NCI-H526 treated with DMSO at 0.1 percent for 48 hours (cell line): ENCODE measurements at regions not wholly inside any gene's neighbourhood (a gene's known extent, or its start where the extent isn't known, plus 50 kb on each side); places are given as distances from the start of the nearest gene placed in this dataset.
A peak's percentile ranks its signal among the peaks of the same experiment; 100 is the strongest.
"Not testable (repeated sequence)": the region's sequence is repeated elsewhere in the genome, so short reads cannot be mapped to it uniquely, and the experiment has no call there.

Experiments
- DNase-seq: peaks from one replicate; lab custom pipeline; 2025; lab: John Stamatoyannopoulos, UW

DNA sequence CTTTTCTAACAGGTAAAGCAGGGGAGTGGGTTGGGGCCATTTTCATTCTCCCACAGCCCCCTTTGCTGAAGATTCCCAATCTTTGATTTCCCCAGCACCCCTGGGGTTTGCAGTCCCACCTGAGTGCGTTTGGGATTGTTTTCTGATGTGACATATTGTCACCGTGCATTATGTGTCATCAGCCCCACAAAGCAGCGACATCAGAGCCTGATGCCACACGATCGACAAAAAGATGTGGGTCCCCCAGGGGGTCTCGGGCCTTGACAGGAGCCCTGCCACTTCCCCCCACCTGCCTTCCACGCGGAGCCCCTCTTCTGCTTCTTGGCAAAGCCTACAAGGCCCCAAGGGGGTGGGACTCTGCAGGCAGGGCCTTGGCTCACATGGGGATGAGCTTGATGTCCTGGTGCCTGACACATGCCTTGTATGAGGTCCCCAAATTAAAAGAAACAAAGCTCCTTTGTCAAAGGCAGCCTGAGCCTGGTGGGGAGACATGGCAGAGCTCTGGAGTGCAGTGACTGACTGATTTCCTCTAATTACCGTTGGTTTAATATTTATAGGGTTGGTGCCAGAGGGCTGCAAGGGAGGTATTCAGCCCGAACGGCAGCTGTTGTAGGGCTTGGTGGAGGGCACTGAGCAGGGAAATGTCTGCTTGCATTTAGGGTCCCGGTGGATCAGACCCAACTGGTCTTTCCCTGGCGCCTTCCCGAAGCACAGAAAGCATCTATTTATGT, 149.2 kb downstream of the MIAT start:
- DNase-seq = peak; percentile 73

DNA sequence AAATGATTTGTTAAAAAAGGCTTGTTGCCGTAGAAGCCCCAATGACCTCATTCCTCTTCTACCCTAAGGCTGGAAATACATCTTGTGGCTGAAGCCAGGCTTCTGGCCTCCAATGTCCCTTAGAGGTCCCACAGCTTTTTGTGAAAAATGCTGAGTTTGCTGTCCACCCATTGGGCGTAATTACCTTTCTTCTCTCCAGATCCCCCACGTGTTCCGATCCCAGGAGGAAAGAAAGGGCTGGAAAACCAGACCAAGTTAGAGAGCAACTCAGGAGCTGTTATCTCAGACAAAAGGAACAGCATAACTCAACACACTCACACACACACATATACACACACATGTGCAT, 154.2 kb downstream of the MIAT start:
- DNase-seq = no peak

DNA sequence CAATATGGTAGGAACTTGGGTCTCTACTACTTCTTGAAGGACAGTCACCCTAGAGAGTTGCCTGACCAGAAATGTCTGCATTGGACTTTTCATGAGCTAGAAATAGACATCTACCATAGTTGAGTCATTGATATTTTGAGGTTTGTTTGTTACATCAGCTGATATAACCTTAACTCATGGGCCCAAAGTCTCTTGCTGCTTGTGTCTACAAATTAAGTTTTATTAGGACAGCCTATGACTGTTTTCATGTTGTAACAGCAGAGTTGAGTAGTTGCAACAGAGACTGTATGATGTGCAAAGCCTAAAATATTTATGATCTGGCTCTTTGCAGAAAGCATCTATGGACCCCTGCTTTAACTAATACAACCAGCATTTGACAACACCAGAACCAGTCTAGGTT, 155.3 kb downstream of the MIAT start:
- DNase-seq = no peak

DNA sequence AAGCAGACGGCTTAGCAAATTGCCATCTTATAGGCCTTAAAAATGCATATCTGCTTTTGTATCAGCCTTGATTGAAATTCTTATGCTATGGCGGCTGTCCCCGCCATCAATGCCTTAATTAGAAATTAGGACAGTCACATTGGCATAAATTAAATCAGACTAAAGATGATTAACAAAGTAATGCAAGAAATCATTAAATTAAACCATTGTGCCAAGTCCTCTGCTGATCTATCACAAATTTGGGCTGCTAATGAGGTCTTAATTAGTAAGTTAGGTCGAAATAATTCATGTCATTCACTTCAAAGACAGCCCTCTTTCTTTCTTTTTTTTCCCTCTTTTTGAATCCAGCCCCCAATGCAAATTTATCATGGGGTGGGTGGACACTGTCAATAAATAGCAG, 159.3 kb downstream of the MIAT start:
- no peak for DNase-seq

DNA sequence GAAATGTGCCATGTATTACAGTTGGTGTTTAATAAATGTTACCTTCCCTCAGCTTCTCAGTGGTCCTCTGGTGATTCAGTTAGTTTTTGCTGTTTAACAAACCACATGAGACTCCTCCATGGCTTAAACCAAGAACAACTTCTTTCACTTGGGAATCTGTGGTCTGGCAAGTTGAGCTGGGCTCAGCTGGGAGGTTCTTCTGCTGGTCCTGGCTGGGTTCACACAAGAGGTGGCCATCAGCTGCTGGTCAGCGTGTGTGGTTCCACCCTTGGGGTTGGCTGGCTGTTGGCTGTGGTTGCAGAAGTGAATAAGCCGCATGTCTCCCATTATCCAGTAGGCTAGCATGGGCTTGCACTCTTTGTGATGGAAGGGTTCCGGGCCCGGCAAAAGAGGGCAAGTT, 160.5 kb downstream of the MIAT start:
- no peak for DNase-seq

DNA sequence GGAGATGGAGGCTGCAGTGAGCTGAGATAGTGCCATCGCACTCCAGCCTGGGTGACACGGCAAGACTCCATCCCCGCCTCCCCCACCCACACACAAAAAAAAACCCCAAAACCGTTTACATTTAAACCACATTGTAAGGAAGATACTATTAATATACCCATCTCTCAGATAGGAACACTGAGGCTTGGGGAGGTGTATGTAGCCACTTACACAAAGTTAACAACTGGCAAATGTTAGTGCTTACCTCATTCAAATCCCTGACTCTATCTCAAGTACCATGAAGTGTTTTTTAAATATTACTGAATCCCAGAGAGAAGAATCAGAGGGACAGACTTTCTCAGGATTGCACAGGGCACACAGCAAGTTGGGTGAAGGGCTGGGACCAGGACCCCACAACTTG, 164.5 kb downstream of the MIAT start:
- DNase-seq = no peak

DNA sequence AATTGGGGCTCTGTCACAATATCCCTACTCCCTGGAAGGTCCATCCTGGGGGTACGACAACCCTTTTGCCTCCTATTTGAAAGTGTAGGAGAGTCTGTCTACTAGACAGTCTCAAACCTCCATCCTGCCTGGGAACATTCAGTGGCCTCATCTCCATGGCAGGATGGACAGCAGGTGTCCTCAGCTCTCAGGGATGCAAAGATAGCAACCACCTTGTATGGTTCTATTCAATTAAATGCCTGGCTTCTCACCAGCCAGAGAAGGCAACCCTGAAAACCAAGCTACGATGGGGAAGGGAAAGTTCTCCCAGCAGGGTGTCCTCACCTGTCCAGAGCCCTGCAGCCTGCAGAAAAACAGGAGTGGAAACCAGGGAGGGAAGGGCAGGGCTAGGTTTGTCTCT, 164.9 kb downstream of the MIAT start:
- DNase-seq = peak; percentile 11

DNA sequence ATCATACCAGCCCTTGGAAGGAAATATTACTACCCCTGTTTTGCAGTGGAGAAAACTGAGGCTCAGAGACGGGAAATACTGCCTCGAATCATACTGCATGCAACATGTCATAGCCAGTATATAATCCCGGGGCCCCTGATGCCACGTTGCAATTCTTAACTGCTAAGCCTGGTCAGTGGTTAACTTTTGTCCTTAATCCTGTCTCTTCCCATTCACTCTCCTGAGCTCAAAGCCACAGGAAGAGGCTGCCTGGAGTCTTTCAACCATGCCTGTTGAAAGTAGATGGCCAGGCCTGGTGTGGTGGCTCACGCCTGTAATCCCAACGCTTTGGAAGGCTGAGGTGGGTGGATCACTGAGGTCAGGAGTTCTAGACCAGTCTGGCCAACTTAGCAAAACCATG, 166.6 kb downstream of the MIAT start:
- no peak for DNase-seq

DNA sequence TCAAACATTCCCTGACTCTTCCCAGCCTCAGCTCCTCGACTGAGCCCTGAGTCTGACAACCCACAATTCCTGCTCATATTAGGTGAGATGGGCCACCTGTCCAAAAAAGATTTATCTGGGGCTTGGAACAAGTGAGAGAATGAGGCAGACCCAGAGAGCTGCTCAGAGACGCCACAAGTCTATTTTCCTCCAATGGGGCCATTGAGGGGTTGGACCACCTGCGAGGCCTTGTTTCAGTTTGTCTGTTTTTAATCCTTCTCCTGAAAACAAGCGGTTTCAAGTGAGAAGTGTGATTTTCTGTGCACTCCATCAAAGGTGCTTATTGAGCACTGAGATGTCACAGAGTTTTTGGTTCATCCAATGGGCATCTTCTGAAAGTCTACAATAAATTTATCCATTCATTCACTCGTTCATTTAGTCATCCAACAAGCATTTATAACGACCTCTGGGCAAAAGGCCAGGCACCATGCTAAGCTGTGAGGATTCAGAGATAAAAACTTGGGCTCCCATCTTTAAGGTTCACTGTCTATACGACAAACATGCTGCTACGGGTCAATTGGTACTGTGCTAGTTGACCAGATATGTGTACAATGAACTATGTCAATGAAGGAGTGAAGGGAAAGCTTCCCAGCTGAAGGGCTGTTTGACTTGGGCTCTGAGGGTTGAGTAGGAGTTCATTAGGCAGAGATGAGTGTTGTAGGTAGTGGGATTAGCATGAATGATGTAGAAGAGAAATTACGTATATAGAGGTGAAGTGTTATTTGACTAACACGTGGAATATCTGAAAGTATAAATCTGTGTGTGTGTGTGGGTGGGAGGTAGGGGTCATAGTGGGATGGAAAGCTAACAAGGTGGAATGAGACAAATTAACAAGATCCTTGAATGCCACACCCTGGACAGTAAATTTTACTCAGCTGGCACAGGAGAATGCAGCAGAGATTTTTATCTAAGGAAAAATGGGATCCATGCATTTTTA, 168.9 kb downstream of the MIAT start:
- no peak for DNase-seq

DNA sequence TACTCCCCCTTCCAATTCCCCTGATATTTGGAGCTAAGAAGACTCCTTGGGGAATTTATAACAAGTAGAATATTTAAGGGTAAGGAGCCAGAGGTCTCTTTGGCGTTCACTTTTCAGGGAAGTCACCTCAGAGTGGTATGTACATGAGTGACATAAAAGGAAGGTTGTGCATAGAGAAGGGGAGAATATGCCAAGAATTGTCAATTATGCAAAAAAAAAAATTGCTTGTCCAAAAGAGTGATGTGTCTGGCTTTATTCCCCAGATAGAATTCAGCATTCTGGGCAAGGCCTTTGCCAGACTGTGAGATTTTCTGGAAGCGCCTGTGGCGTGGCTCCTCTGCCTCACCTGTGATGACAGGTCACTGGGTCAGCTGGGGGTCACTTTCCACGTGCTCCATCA, 170.2 kb downstream of the MIAT start:
- DNase-seq = no peak

DNA sequence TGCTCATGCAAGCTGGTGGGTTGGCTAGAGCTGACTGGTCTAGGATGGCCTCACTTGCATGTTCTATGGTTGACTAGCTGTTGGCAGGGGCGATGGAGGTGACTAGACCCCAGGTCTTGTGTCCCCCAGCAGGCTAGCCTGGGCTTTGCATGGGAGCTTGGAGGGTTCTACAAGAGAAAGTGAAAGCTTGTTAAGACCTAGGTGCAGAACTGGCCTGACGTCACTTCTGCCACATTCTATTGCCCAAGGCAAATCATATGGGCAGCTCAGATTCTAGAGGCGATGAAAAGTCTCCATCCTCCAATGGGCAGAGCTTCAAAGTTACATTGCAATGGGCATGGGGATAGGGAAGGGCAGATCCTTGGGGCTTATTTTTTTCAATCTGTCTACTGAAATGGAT, 170.9 kb downstream of the MIAT start:
- no peak for DNase-seq

DNA sequence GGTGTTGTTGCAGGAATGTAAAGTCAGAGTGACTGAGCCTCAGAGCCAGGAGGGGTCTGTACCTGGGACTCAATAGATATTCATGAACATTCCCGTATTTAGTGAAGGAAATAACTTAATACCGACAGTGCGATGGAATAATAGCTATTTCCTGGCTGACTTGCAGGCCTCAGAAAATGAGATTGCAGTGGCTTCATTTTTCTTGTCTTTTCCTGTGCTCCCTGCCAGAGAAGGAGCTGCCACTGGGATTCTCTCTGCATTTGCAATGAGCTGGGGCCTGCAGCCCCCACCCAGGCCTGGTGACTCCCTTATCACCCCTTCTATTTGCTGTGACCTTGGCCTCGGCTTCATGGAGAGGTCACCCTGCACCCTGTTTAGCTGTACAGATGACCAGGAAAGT, 173.4 kb downstream of the MIAT start:
- no peak for DNase-seq

DNA sequence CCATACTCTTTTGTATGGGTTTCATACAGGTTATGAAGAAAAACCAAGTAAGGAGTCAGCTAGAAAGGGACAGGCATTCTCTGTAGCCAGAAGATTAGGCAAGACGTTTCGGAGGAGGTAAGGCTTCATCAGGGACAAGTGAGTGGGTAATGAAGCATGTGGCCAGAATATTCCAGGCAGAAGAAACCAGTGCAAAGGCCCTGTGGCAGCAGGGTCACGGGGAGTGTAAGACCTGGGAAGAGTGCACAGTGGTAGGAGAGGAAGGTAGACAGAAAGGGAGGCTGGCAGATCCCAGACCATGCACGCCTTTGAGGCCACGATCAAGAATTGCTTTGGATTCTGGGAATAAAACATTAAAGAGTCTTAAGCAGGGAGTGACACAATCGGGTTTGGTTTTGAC, 177.6 kb downstream of the MIAT start:
- DNase-seq = no peak

DNA sequence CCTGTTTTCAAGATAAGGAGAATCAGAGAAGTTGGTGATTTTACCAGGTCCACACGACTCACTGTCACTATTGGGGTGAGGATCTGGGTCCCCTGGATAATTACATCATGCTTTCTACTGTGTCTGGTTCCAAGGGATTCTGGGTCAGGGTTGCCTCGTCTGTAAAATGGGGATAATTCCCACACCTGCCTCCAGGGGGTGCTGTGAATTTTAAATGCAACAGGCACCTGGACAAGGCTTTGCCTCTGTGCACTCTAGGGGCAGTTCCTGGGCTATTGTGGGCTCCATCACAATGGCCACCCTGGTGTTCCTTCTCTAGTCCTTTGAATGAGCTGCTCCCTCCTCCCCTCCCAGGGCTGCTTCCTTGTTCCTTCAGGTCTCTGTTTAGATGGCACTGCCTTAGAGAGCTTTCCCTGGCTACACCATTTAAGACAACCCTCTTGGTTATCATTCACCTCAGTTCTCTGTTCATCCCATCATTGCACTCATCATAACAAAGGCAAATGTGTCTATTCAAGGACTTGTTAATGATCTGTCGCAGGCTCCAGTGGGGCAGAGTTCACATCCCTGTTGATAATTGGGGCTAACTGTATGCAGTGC, 178.6 kb downstream of the MIAT start:
- no peak for DNase-seq

DNA sequence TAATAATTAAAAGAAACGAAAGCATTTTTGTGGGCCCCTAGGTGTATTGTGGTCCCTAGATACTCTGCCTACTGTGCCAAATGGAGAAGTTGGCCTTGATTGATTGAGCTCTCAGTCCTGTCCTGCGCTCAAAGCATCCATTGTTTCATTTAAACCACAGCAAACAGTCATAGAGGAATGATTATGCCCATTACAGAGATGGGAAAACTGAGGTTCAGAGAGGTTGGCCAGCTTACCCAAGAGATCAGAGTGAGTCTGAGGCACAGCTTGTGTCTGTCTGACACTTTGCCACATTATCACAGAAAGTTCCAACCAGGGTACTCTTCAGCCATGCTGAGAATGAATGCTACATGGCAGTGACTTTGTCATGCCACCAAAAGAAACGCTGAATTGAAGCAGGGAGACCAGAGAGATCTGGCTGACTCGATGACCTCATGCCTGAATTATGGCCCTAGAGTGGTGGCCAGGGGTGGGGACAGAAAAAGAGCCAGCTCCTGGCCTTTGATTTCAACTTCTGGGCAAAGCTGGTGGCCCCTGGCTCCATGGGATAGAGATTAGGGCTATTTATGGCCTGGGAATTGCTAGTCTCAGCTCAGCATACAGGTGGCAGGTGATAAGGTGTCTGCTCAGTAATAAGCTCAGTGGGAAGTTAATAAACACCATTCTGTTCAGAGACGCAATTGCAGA, 180.5 kb downstream of the MIAT start:
- no peak for DNase-seq

DNA sequence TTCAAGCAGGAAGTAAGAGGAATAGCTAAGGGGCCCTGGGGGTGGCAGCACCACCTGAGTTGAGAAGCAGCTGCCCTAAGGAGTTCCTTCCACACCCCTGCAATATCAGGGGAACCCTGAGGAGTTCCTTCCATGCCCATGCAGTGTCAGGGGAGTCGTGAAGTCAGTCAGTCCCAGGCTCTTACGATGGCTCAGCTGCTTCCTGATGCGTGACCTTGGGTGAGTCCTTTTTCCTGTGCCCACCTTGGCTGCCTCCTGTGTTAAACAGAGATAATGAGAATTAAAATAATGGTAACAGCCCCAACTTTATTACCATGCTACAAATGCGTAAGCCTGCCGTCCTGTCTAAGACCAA, 181.1 kb downstream of the MIAT start:
- DNase-seq = no peak

DNA sequence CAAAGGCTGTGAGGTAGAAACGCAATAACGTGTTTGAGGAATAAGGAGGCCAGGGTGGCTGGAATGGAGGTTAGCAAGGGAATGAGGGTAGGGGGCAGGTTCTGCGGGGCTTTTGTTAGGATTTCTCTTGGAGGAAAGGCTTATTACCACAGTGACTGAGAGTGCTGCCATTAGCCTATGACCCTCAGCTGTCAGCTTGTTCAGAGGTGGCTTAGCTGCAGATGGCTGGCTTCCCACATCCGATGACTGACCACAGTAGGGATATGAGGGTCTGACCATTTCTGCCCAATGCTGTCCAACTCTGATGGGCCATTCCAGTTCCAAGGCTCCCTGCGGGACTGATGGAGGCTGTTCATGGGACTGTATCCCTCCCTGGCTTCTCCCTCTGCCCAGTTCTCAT, 181.8 kb downstream of the MIAT start:
- DNase-seq = no peak

DNA sequence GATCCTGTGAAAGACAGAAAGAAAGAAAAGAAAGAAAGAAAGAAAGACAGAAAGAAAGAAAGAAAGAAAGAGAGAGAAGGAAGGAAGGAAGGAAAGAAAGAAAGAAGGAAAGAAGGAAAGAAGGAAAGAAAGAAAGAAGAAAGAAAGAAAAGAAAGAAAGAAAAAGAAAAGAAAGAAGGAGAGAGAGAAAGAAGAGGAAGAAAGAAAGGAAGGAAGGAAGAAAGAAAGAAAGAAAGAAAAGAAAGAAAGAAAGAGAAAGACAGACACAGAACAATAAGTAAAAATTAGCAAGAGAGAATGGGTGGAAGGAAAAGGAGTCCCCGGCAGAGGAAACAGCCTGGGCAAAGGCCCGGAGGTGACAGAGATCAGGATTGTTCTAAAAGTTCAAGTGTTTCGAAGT, 183.4 kb downstream of the MIAT start:
- DNase-seq = not testable (repeated sequence)

DNA sequence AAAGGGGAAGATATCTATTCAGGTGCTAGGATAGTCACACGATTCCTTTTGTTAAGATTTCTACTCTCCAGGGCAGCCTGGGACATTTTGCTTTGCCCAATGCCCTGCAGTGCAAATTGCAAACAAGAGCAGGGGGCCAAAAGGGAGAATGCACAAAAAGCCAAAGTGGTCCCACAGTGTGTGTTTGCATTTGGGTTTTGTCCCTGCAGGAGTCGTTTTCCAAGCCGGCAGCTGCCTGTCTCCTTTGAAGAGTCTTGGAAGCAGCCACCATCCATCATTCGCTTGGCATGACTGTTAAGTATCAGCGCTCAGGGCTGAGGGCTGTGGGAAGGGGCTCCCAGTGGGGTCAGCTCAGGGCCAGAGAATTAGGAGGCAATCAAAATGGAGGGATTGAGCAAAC, 184.7 kb downstream of the MIAT start:
- no peak for DNase-seq

DNA sequence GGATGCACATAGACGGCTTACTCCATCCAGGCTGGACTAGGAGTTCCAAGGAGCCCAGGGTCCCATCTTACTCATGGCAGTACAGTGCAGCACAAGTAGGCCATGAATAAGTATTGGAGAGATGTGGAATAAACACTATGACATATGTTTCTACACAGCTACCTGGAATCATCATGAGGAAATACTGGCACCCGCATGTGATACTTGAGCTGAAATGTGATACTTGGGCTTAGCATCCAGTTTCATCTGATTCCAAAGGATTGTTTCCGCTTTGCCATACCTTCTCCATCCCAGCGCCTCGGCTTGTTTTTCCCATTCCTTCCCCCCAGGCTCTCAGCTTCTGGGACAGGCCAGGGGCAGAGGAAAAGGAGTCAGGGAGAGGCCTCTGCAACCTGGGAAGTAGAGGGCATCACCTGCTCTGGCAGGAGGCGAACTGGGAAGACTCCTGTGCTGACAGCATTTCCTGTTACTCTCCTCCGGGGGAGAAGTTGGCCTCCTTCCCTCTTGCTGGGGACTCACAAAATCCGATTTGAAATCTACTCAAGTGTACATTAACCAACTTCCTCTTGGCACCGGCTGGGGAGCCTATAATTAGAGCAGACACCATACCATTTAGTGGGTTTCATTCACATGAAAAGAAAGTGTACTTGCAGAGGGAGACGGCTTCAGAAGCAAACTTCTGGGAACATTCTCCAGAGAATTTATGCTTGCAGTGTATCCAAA, 187.8 kb downstream of the MIAT start:
- no peak for DNase-seq

DNA sequence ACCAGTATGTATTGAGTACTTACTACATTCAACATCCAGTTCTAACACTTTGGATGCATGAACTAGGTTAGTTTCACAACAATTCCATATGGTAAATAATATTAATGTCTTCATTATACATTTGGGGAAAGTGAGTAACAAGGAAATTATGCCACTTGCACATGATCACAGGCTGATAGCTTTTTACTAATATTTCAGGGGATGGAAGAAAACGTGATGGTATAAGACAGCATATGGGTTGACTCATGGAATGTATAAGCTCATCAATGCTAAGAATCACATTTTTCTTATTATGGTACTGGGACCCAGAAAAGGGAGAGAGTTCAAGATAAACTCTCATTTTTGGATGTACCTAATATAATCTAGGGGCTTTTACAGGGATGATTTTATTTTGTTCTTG, 188.7 kb downstream of the MIAT start:
- DNase-seq = no peak

DNA sequence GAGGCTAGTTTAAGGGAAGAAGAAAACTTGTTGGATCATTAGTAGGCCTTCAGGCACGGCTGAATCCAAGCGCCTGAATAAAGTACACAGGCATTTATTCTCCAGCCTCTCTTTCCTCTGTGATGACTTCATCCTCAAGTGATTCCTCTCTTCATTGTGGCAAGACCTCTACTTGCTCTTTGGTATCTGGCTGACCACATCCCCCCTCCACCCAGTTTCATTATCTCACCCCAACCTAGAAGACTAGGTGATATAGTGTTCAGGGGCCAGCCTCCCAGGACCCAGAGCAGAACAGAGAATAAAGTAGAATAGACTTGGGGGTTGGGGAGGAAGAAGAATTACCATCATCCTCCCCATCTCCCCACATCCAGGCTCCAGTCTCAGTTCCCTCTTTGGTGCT, 189.3 kb downstream of the MIAT start:
- DNase-seq = no peak
